WTC11 (cell line): ENCODE measurements at regions not wholly inside any gene's neighbourhood (a gene's known extent, or its start where the extent isn't known, plus 50 kb on each side); places are given as distances from the start of the nearest gene placed in this dataset.

ENCODE experiments used
- CREB1 ChIP-seq: sonication (generic); formaldehyde crosslinking; IDR thresholded peaks from 2 replicates; pipeline ENCODE4 v1.8.0; 2023; ENCODE audit warnings: mild to moderate bottlenecking, missing genetic modification reagents
- NFE2L1 ChIP-seq: sonication (generic); formaldehyde crosslinking; IDR thresholded peaks from 2 replicates; pipeline ENCODE4 v1.8.1; 2023; ENCODE audit warnings: missing genetic modification reagents
- SMAD4 ChIP-seq: sonication (generic); formaldehyde crosslinking; IDR thresholded peaks from 2 replicates; pipeline ENCODE4 v1.8.0; 2022; ENCODE audit warnings: mild to moderate bottlenecking, missing genetic modification reagents
- ZNF232 ChIP-seq: sonication (generic); formaldehyde crosslinking; IDR thresholded peaks from 2 replicates; pipeline ENCODE4 v1.8.0; 2022; ENCODE audit warnings: mild to moderate bottlenecking, missing genetic modification reagents
- ZNF671 ChIP-seq: fragments of 250-450 bp; sonication (Bioruptor Pico); IDR thresholded peaks from 2 replicates; pipeline ENCODE4 v1.8.0; 2021; ENCODE audit warnings: mild to moderate bottlenecking
- TF ChIP-seq, protein P1 (sequence below): fragments of 200-600 bp; IDR thresholded peaks from 2 replicates; pipeline ENCODE4 v1.8.0; 2022; ENCODE audit warnings: antibody characterized with exemption
- TF ChIP-seq, protein P2 (sequence below): sonication (generic); formaldehyde crosslinking; IDR thresholded peaks from 2 replicates; pipeline ENCODE4 v1.8.1; 2023; ENCODE audit warnings: mild to moderate bottlenecking, missing genetic modification reagents, moderate library complexity
- TF ChIP-seq, protein P3 (sequence below): sonication (generic); formaldehyde crosslinking; IDR thresholded peaks from 2 replicates; pipeline ENCODE4 v1.8.0; 2022; ENCODE audit warnings: mild to moderate bottlenecking, missing genetic modification reagents
- TF ChIP-seq, protein P4 (sequence below): fragments of 250-450 bp; sonication (Bioruptor Pico); IDR thresholded peaks from 2 replicates; pipeline ENCODE4 v2.1.2; 2022; ENCODE audit warnings: mild to moderate bottlenecking, moderate library complexity
- TF ChIP-seq, protein P5 (sequence below): sonication (generic); formaldehyde crosslinking; IDR thresholded peaks from 2 replicates; pipeline ENCODE4 v1.8.1; 2023; ENCODE audit warnings: mild to moderate bottlenecking, missing genetic modification reagents, moderate library complexity

DNA sequence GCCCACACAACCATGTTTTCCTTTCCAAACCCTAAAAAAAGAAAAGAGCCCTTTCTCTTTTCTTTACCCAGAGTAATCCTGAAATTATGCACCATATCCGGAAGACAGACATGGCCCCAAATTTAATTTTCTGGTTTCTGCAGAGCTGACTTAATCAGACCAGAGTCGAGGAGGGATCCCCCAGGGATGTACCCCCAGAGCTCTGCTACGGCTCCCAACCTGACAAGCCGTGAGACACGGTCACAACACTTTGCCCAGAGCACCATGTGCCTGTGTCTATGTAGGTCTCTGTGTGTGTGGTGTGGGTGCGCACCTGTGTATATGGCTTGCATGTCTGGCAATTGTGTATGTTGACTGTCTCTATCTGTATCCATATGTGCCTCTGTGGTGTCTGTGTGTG lies 77.6 kb upstream of the CLMN start:
- TF ChIP-seq, protein P1, sequence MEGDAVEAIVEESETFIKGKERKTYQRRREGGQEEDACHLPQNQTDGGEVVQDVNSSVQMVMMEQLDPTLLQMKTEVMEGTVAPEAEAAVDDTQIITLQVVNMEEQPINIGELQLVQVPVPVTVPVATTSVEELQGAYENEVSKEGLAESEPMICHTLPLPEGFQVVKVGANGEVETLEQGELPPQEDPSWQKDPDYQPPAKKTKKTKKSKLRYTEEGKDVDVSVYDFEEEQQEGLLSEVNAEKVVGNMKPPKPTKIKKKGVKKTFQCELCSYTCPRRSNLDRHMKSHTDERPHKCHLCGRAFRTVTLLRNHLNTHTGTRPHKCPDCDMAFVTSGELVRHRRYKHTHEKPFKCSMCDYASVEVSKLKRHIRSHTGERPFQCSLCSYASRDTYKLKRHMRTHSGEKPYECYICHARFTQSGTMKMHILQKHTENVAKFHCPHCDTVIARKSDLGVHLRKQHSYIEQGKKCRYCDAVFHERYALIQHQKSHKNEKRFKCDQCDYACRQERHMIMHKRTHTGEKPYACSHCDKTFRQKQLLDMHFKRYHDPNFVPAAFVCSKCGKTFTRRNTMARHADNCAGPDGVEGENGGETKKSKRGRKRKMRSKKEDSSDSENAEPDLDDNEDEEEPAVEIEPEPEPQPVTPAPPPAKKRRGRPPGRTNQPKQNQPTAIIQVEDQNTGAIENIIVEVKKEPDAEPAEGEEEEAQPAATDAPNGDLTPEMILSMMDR: no peak
- no peak for TF ChIP-seq NFE2L1 (CRISPR knock-in tag)
- TF ChIP-seq, protein P2, sequence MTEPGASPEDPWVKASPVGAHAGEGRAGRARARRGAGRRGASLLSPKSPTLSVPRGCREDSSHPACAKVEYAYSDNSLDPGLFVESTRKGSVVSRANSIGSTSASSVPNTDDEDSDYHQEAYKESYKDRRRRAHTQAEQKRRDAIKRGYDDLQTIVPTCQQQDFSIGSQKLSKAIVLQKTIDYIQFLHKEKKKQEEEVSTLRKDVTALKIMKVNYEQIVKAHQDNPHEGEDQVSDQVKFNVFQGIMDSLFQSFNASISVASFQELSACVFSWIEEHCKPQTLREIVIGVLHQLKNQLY (CRISPR knock-in tag): no peak
- no peak for TF ChIP-seq ZNF671 (CRISPR knock-in tag)
- TF ChIP-seq SMAD4 (CRISPR knock-in tag): no peak
- TF ChIP-seq CREB1 (CRISPR knock-in tag): no peak
- TF ChIP-seq, protein P3, sequence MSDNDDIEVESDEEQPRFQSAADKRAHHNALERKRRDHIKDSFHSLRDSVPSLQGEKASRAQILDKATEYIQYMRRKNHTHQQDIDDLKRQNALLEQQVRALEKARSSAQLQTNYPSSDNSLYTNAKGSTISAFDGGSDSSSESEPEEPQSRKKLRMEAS (CRISPR knock-in tag): no peak
- TF ChIP-seq, protein P4, sequence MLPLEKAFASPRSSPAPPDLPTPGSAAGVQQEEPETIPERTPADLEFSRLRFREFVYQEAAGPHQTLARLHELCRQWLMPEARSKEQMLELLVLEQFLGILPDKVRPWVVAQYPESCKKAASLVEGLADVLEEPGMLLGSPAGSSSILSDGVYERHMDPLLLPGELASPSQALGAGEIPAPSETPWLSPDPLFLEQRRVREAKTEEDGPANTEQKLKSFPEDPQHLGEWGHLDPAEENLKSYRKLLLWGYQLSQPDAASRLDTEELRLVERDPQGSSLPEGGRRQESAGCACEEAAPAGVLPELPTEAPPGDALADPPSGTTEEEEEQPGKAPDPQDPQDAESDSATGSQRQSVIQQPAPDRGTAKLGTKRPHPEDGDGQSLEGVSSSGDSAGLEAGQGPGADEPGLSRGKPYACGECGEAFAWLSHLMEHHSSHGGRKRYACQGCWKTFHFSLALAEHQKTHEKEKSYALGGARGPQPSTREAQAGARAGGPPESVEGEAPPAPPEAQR (CRISPR knock-in tag): no peak
- TF ChIP-seq ZNF232 (CRISPR knock-in tag): no peak
- TF ChIP-seq, protein P5, sequence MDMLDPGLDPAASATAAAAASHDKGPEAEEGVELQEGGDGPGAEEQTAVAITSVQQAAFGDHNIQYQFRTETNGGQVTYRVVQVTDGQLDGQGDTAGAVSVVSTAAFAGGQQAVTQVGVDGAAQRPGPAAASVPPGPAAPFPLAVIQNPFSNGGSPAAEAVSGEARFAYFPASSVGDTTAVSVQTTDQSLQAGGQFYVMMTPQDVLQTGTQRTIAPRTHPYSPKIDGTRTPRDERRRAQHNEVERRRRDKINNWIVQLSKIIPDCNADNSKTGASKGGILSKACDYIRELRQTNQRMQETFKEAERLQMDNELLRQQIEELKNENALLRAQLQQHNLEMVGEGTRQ (CRISPR knock-in tag): no peak
